HEK293T (cell line): ENCODE measurements at regions not wholly inside any gene's neighbourhood (a gene's known extent, or its start where the extent isn't known, plus 50 kb on each side); places are given as distances from the start of the nearest gene placed in this dataset.

Source experiments
- ARNT ChIP-seq: fragments of 450-650 bp; IDR thresholded peaks from 2 replicates; pipeline ENCODE4 v1.6.1; 2017; ENCODE audit warnings: mild to moderate bottlenecking
- BHLHE40 ChIP-seq: fragments of 450-650 bp; IDR thresholded peaks from 2 replicates; pipeline ENCODE4 v1.6.1; 2016; ENCODE audit warnings: mild to moderate bottlenecking, moderate library complexity, borderline replicate concordance
- CTBP1 ChIP-seq: fragments of 450-650 bp; IDR thresholded peaks from 2 replicates; pipeline ENCODE4 v1.6.1; 2016; ENCODE audit warnings: borderline replicate concordance
- ELF4 ChIP-seq: fragments of 450-650 bp; IDR thresholded peaks from 2 replicates; pipeline ENCODE4 v1.6.1; 2017; ENCODE audit warnings: antibody characterized with exemption
- FOXA1 ChIP-seq: fragments of 450-650 bp; IDR thresholded peaks from 2 replicates; pipeline ENCODE4 v1.6.1; 2016; ENCODE audit warnings: mild to moderate bottlenecking
- FOXK2 ChIP-seq: fragments of 450-650 bp; IDR thresholded peaks from 2 replicates; pipeline ENCODE4 v1.6.1; 2016; ENCODE audit warnings: mild to moderate bottlenecking
- LEF1 ChIP-seq: fragments of 450-650 bp; IDR thresholded peaks from 2 replicates; pipeline ENCODE4 v1.6.1; 2017; ENCODE audit warnings: mild to moderate bottlenecking, borderline replicate concordance
- NFRKB ChIP-seq: fragments of 450-650 bp; IDR thresholded peaks from 2 replicates; pipeline ENCODE4 v1.6.1; 2016; ENCODE audit warnings: mild to moderate bottlenecking, moderate library complexity
- SP1 ChIP-seq: fragments of 450-650 bp; IDR thresholded peaks from 2 replicates; pipeline ENCODE4 v1.6.1; 2017
- SUZ12 ChIP-seq: fragments of 450-650 bp; IDR thresholded peaks from 2 replicates; pipeline ENCODE4 v1.6.1; 2016; ENCODE audit warnings: mild to moderate bottlenecking
- ZNF384 ChIP-seq: fragments of 450-650 bp; IDR thresholded peaks from 2 replicates; pipeline ENCODE4 v1.6.1; 2016

GRCh38 chr2:34234823-34235222 is 635.7 kb upstream of the FAM98A start:
- TF ChIP-seq ARNT (no peak), ZNF384 (no peak), SP1 (no peak), BHLHE40 (no peak), LEF1 (no peak), NFRKB (no peak), SUZ12 (no peak), FOXK2 (no peak), FOXA1 (no peak), CTBP1 (no peak), ELF4 (no peak)
